Mucosa of rectum (tissue), 2 donors: ENCODE measurements at regions not wholly inside any gene's neighbourhood (a gene's known extent, or its start where the extent isn't known, plus 50 kb on each side); places are given as distances from the start of the nearest gene placed in this dataset.

ENCODE experiments used
- H3K27ac ChIP-seq, 2 donors: one replicate each; pipeline ENCODE4 v1.7.0; 2013; ENCODE audit warnings: inconsistent platforms in 2 of 2, low read depth in 2 of 2, low read length in 2 of 2
- H3K27me3 ChIP-seq, 2 donors: one replicate each; pipeline ENCODE4 v1.7.0; 2013; ENCODE audit warnings: low read length in 2 of 2; ENCODE audit not compliant: control insufficient read depth in 2 of 2, insufficient read depth in 2 of 2
- H3K36me3 ChIP-seq, 2 donors: one replicate each; pipeline ENCODE4 v1.7.0; 2013; ENCODE audit warnings: low read length in 2 of 2; ENCODE audit not compliant: control insufficient read depth in 2 of 2, insufficient read depth in 2 of 2
- H3K4me1 ChIP-seq, 2 donors: one replicate each; pipeline ENCODE4 v1.7.0; 2013; ENCODE audit warnings: low read length in 2 of 2, mild to moderate bottlenecking in 1 of 2; ENCODE audit not compliant: control insufficient read depth in 2 of 2, insufficient read depth in 2 of 2
- H3K4me3 ChIP-seq, 2 donors: one replicate each; pipeline ENCODE4 v1.7.0; 2013; ENCODE audit warnings: low read length in 2 of 2
- H3K9ac ChIP-seq, 2 donors: one replicate each; pipeline ENCODE4 v1.7.0; 2013; ENCODE audit warnings: low read length in 2 of 2, low read depth in 1 of 2, mild to moderate bottlenecking in 1 of 2
- H3K9me3 ChIP-seq, 2 donors: one replicate each; pipeline ENCODE4 v1.7.0; 2013; ENCODE audit warnings: low read length in 2 of 2; ENCODE audit not compliant: control insufficient read depth in 2 of 2
- donor health status: healthy.
- donor health status: Normal muscosa, but diverticular disease.

GRCh38 chr12:131351319-131352028, 359.4 kb upstream of the SFSWAP start:
- no peak overlapping the region for H3K27ac ChIP-seq
- no peak overlapping the region for H3K9ac ChIP-seq
- H3K4me1 ChIP-seq, result no peaks in the 10 kb centered on the region
- peaks cover 0 to 3% of the 10 kb centered on the region in 2 donors for H3K9me3 ChIP-seq
- no peaks in the 10 kb centered on the region for H3K36me3 ChIP-seq
- peaks cover 0 to 4% of the 10 kb centered on the region in 2 donors for H3K27me3 ChIP-seq
- H3K4me3 ChIP-seq, result no peak overlapping the region

DNA sequence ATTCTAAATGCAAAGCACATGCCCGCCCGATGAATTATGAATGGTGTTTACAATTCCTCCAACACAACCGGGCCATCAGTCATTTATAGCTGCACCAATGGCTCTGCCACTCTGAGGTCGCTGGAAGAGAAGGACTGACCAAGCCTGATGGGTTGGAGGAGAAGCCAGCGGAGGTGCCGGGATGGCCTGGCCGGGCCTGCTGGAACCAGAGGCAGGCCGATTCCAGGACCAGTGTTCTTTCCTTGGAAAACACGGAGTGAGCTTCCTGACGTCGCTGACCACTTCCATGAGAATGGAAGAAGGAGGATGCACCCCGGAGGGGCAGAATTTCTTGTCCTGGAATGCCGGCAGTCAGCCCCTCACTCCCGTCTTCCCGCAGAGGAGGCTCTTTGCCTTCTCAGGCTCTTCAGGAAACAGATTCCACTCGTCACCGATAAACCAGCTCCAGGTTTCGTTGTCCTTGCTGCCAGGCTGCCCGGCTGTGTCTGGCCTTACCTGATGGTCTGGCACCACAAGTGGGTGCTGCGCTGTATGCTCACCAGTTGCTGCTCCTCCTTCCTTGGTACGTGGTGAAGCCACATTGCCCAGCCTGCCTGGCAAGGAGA, 358.5 kb upstream of the SFSWAP start:
- no peak overlapping the region for H3K9ac ChIP-seq
- no peaks in the 10 kb centered on the region for H3K4me1 ChIP-seq
- no peaks in the 10 kb centered on the region for H3K36me3 ChIP-seq
- H3K27me3 ChIP-seq, result peaks cover 0 to 4% of the 10 kb centered on the region in 2 donors
- H3K27ac ChIP-seq, result no peak overlapping the region
- no peak overlapping the region for H3K4me3 ChIP-seq
- H3K9me3 ChIP-seq, result peaks cover 0 to 3% of the 10 kb centered on the region in 2 donors

GRCh38 chr12:131353376-131353775, 357.5 kb upstream of the SFSWAP start:
- no peak overlapping the region for H3K27ac ChIP-seq
- no peaks in the 10 kb centered on the region for H3K4me1 ChIP-seq
- peaks cover 0 to 4% of the 10 kb centered on the region in 2 donors for H3K27me3 ChIP-seq

DNA sequence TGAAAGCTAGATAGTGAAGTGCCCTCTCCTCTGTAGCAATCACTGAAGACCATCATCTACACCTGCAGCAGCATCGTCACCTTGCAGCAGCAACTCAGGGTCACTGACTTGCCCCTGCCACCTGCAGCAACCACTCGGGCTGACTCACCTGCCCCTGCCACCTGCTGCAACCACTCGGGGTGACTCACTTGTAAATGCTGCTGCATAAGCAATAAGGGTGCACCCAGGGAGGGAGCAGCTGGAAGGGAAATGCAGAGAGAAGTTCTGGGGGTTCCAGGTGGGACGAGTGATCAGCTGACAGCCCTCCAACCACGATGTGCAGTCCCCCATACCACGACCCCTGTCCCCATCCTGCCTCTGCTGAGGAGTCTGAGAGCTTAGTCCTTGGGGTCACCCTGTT, 357.1 kb upstream of the SFSWAP start:
- peaks cover 0 to 4% of the 10 kb centered on the region in 2 donors for H3K27me3 ChIP-seq
- H3K4me1 ChIP-seq, result no peaks in the 10 kb centered on the region
- no peaks in the 10 kb centered on the region for H3K36me3 ChIP-seq
- peaks cover 0 to 3% of the 10 kb centered on the region in 2 donors for H3K9me3 ChIP-seq
- no peak overlapping the region for H3K27ac ChIP-seq
- H3K4me3 ChIP-seq, result no peak overlapping the region
- no peak overlapping the region for H3K9ac ChIP-seq

More at GRCh38 chr12:131353376-131353775, 357.5 kb upstream of the SFSWAP start:
- Histone ChIP-seq H3K9me3 (peaks cover 0 to 3% of the 10 kb centered on the region in 2 donors), H3K4me3 (no peak overlapping the region), H3K9ac (no peak overlapping the region), H3K36me3 (no peaks in the 10 kb centered on the region)

DNA sequence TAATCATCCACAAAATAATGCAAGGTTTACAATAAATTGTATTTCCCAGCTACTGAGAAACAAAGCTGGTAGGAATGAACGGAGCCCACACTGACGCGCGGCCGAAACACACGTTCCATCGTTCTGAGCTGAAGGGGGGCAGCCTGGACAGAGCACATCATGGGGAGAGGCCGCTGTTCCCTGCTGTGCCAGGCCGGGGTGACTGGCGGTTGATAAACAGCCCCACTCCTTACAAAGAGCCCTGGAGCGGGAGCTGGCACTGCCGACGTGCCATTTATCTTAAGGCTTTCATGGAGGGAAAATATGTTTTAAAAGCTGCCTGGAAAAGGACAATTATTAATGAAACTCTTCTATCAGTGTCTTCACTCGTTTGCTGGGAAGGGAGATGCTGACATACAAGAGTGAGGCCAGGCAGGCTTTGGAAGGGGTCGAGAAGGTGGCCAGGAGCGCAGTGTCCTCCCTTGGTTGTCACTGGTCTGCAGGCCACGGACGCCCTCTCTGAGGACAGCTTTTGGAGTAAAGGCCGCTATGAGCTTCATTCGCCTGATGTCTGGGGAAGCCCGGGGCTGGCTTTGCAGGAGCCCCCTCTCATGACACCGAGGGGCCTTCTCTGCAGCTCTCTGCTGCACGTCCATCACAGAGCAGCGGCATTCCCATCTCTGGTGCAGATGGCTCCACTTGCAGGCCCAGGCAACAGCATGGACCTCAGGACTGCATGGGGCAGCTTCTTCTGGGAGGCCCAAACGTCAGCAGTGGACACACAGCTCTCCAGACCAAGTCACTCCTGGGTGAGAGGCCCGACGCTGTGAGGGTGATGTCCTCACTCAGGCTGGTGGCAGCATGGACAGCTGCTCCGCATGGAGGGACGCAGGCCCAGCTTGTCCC, 355.3 kb upstream of the SFSWAP start:
- no peak overlapping the region for H3K4me3 ChIP-seq
- H3K27ac ChIP-seq, result no peak overlapping the region
- H3K27me3 ChIP-seq, result no peaks in the 10 kb centered on the region
- peaks cover 0 to 3% of the 10 kb centered on the region in 2 donors for H3K9me3 ChIP-seq
- no peak overlapping the region for H3K9ac ChIP-seq
- H3K4me1 ChIP-seq, result no peaks in the 10 kb centered on the region
- H3K36me3 ChIP-seq, result no peaks in the 10 kb centered on the region

DNA sequence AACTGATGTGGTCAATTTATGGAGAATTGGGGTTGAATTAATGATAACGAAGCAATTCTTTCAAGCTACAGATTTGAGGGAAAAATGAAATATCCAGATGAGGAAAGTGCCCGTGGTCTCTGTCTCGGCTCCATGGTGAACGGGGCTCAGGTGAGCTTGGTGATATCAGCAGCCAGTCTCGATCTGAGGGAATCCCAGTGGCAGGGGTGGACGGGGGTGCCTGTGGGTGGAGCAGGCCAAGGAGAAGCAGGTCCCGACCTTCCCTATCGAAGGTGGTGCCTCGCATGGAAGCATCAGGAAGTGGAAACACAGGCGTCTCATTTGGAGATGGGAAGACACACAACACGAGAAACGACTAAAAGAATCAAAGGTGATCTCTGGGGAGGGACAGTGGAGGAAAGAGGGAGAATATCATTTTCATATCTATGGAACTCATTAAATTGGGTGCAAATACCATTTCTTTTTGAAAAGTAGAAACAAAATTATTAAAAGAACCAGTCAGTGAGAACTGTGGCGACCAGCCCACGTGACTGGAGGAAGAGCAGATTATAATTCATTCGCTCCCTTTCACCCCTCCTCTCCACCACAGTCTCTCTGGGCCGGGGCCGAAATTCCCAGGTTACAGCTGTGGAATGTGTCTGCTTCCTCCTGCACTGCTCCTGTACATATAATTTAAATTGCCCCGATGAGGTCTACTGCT, 354.3 kb upstream of the SFSWAP start:
- Histone ChIP-seq H3K27ac (no peak overlapping the region), H3K9ac (no peak overlapping the region), H3K9me3 (peaks cover 0 to 2% of the 10 kb centered on the region in 2 donors), H3K27me3 (no peaks in the 10 kb centered on the region), H3K4me1 (no peaks in the 10 kb centered on the region), H3K36me3 (no peaks in the 10 kb centered on the region), H3K4me3 (no peak overlapping the region)

GRCh38 chr12:131357185-131357747, 353.6 kb upstream of the SFSWAP start:
- H3K36me3 ChIP-seq, result no peaks in the 10 kb centered on the region
- H3K27me3 ChIP-seq, result no peaks in the 10 kb centered on the region
- no peaks in the 10 kb centered on the region for H3K9me3 ChIP-seq
- no peak overlapping the region for H3K9ac ChIP-seq
- H3K4me1 ChIP-seq, result no peaks in the 10 kb centered on the region
- H3K27ac ChIP-seq, result no peak overlapping the region
- H3K4me3 ChIP-seq, result no peak overlapping the region

GRCh38 chr12:131357920-131358319, 353.0 kb upstream of the SFSWAP start:
- no peak overlapping the region for H3K27ac ChIP-seq

DNA sequence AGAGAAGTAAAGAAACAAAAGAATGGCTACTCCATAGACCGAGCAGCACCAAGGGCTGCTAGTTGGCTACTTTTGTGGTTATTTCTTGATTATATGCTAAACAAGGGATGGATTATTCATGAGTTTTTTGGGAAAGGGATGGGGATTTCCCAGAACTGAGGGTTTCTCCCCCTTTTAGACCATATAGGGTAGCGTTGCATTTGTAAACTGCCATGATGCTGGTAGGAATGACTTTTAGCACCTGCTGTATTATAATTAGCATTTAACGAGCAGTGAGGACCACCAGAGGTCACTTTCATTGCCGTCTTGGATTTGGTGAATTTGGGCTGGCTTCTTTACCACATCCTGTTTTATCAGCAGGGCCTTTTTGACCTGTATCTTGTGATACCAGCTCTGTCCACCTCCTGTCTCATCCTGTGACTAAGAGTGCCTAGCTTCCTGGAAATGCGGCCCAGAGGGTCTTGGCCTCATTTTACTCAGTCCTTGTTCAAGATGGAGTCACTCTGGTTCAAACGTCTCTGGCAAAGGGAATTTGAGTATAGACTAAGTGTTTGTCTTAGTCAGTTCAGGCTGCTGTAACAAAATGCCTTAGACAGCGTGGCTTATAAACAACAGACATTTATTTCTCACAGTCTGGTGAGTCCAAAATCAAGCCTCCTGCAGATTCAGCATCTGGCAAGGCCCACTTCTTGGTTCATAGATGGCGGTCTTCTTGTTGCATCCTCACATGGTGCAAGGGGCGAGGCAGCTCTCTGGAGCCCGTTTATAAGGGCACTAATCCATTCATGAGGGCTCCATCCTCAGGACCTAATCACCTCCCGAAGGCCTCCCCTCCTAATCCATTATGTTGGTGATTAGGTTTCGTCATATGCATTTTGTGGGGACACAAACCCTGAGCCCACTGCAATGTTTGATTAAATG, 348.3 kb upstream of the SFSWAP start:
- H3K36me3 ChIP-seq, result no peaks in the 10 kb centered on the region
- H3K9me3 ChIP-seq, result no peaks in the 10 kb centered on the region
- H3K4me1 ChIP-seq, result no peaks in the 10 kb centered on the region
- no peak overlapping the region for H3K9ac ChIP-seq
- no peak overlapping the region for H3K27ac ChIP-seq
- H3K4me3 ChIP-seq, result no peak overlapping the region
- no peaks in the 10 kb centered on the region for H3K27me3 ChIP-seq

More at GRCh38 chr12:131357920-131358319, 353.0 kb upstream of the SFSWAP start:
- H3K9me3 ChIP-seq, result no peaks in the 10 kb centered on the region
- no peaks in the 10 kb centered on the region for H3K27me3 ChIP-seq
- H3K9ac ChIP-seq, result no peak overlapping the region
- no peak overlapping the region for H3K4me3 ChIP-seq
- H3K36me3 ChIP-seq, result no peaks in the 10 kb centered on the region
- no peaks in the 10 kb centered on the region for H3K4me1 ChIP-seq
